ENCODE measurements at regions not wholly inside any gene's neighbourhood (a gene's known extent, or its start where the extent isn't known, plus 50 kb on each side); places are given as distances from the start of the nearest gene placed in this dataset.

- Histone ChIP-seq H3K56ac (replicated peaks; ENCODE audit: insufficient read length, low read depth, low read length) (no peak overlapping the region), H4K5ac (ENCODE audit: insufficient read length, low read depth, low read length) (no peak overlapping the region), H3K18ac (ENCODE audit: extremely low read depth, low read length) (no peak overlapping the region), H3K27ac (ENCODE audit: low read depth, low read length) (no peak overlapping the region), H2BK5ac (ENCODE audit: low read depth, low read length) (no peak overlapping the region), H3K4me1 (replicated peaks in 1 of 4; ENCODE audit: control insufficient read depth in 3 of 4, insufficient read depth in 4 of 4, low read length in 3 of 4) (no peaks in the 10 kb centered on the region), H3K14ac (ENCODE audit: insufficient read length) (no peak overlapping the region), H3K79me1 (ENCODE audit: low read depth, low read length) (no peaks in the 10 kb centered on the region), H4K20me1 (replicated peaks in 1 of 2; ENCODE audit: control insufficient read depth in 1 of 2, insufficient read depth in 2 of 2, low read length in 2 of 2) (no peaks in the 10 kb centered on the region), H3K23me2 (ENCODE audit: low read depth, low read length) (no peaks in the 10 kb centered on the region), H3K9me3 (ENCODE audit: insufficient read depth in 2 of 2, low read depth in 1 of 2, low read length in 1 of 2) (no peaks in the 10 kb centered on the region), H4K91ac (replicated peaks; ENCODE audit: insufficient read length, low read length) (no peak overlapping the region), H2BK120ac (replicated peaks; ENCODE audit: low read depth, low read length) (no peak overlapping the region), H3K4ac (replicated peaks; ENCODE audit: insufficient read length, low read depth, low read length) (no peak overlapping the region), H3K36me3 (ENCODE audit: control insufficient read depth in 2 of 4, insufficient read depth in 4 of 4, low read length in 3 of 4) (no peaks in the 10 kb centered on the region), H3K23ac (ENCODE audit: insufficient read length) (no peak overlapping the region), H3K4me2 (ENCODE audit: insufficient read depth in 1 of 2, low read depth in 2 of 2, low read length in 2 of 2) (no peak overlapping the region), H3K4me3 (ENCODE audit: extremely low read depth in 1 of 4, insufficient read depth in 2 of 4, low read depth in 3 of 4, low read length in 4 of 4) (no peak overlapping the region), H2AK5ac (ENCODE audit: low read depth, low read length) (no peak overlapping the region), H3K9ac (replicated peaks in 1 of 4; ENCODE audit: extremely low read depth in 1 of 4, low read depth in 3 of 4, low read length in 3 of 4) (no peak overlapping the region), H2BK20ac (ENCODE audit: low read length) (no peak overlapping the region), H3K79me2 (ENCODE audit: control insufficient read depth in 1 of 2, insufficient read depth in 2 of 2, low read length in 2 of 2) (no peaks in the 10 kb centered on the region), H2AFZ (ENCODE audit: low read length) (no peak overlapping the region), H2BK15ac (ENCODE audit: low read length) (no peak overlapping the region), H2BK12ac (ENCODE audit: low read depth, low read length) (no peak overlapping the region), H3K27me3 (replicated peaks in 1 of 4; ENCODE audit: control insufficient read depth in 3 of 4, extremely low read depth in 1 of 4, insufficient read depth in 3 of 4, low read length in 3 of 4) (no peaks in the 10 kb centered on the region), H4K8ac (ENCODE audit: extremely low read depth, insufficient read depth, low read length) (no peak overlapping the region)
- CTCF ChIA-PET (ENCODE audit: partially characterized antibody), result interaction anchor here (1.7 kb wide), 1 partner anchor 26 kb away, joined by 5 read pairs; no protein-coding TSS in a partner anchor
- 91% methylated on average over 3 of the region's 3 CpGs; no CpG with 5 or more reads in 1 of the 2 experiments for WGBS, 2 experiments (ENCODE audit: extremely low coverage in 1 of 2, insufficient coverage in 1 of 2, insufficient read length in 1 of 2, insufficient replicate concordance in 2 of 2, low coverage in 1 of 2, low lambda C conversion rate in 2 of 2, missing lambda C conversion rate in 1 of 2)
- DNase-seq (ENCODE audit: low read depth in 1 of 2, low spot score in 2 of 2), result no peak
- POLR2A ChIA-PET (ENCODE audit: partially characterized antibody), result no interaction called here
- no peak for FAIRE-seq
- no peak for TF ChIP-seq MAFK (IDR thresholded peaks at IDR 0.05; ENCODE audit: low read depth, low read length)
- TF ChIP-seq CHD1 (IDR thresholded peaks at IDR 0.05; ENCODE audit: low read depth, low read length), result no peak
- no peak for TF ChIP-seq RAD21 (IDR thresholded peaks at IDR 0.05 in 1 of 2, conservative IDR thresholded peaks at IDR 0.05 in 1 of 2; ENCODE audit: low read depth in 2 of 2, low read length in 2 of 2)
These were observed 81.0 kb upstream of the ESX1 start for GRCh38 chrX:104335756-104336155.

Data from H1 (cell line).